NCI-H1092 treated with DMSO at 0.1 percent for 48 hours (cell line): ENCODE measurements at regions not wholly inside any gene's neighbourhood (a gene's known extent, or its start where the extent isn't known, plus 50 kb on each side); places are given as distances from the start of the nearest gene placed in this dataset.
"Not testable (repeated sequence)": the region's sequence is repeated elsewhere in the genome, so short reads cannot be mapped to it uniquely, and the experiment has no call there.

ENCODE experiments used
- DNase-seq: peaks from one replicate; lab custom pipeline; 2025; lab: John Stamatoyannopoulos, UW

DNA sequence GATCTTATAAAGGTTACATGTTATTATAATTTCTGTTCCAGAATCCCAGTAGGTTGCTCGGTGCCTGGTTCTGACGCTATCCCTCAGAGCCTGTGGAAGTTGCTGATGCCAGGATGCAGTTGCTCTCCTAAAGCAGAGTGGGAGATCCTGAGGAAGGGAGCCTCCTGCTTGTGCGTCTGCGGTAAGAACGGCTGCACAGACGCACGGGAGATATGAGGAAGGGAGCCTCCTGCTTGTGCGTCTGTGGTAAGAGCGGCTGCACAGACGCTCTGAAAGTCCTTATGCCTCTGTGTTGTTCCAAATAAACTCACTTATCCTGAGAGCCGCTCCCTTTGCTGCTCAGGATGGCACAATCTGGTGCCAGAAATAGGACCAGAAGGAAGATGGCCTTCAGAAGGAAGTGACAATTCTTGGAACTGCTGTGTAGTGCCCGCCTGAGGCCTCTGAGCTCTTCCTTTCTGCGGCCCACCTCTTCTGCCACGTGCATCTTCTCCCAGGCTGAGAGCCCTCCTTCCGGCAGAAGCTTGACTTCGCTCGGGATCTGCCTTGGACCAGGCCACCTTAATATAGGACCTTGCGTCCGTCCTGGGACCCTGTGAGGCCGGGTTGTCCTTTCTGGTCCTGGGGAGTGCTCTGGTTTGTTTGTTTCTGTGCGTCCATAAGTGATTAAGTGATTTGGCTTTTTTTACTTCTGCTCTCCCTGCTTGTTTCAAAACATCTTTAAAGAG lies 89.5 kb downstream of the RTP5 start:
- no peak for DNase-seq

DNA sequence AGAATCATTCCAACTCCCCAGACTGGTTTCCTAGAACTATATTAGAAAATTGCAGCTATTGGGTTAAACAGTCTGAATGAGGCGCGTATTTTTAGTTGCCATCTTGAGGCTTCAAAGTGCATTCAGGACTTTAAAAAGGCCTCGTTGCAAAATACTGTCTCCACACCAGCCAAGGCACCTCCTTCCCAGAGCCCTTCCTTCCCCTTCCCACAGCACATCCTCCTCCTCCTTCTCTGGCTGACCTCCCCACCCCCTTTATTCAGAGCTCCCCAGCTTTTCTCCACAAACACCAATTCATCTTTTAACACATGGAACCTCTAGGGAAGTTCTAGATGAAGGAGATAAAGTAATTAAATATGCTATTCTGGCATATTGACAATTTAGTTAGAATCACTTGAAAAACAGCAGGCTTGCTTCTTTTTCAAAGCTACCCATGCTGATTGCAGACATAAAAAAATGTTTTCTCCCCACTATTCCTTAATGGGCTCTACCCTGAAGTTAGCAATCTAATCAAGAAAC lies 90.3 kb downstream of the RTP5 start:
- DNase-seq: no peak

GRCh38 chr2:241961454-241961853 lies 91.9 kb downstream of the RTP5 start:
- no peak for DNase-seq

DNA sequence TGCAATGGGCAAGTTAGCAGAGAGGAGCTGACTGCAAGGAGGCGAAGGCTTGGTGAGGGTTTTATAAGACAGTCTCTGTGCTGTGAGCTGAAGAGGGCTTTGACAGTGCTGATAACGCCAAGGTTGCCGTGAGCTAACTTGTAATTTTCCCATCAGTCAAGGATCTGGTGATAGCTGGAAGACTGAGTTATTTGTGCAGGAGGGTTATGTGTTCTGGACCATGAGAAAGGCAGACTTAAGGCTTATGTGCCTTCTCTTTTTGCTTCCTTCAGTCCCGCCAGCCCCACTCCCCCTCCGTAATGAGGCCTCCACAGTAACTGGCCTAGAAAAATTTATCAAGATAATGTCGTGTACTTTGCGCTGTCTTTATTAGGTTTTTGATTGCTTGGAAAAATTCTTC lies 94.6 kb downstream of the RTP5 start:
- DNase-seq: no peak

DNA sequence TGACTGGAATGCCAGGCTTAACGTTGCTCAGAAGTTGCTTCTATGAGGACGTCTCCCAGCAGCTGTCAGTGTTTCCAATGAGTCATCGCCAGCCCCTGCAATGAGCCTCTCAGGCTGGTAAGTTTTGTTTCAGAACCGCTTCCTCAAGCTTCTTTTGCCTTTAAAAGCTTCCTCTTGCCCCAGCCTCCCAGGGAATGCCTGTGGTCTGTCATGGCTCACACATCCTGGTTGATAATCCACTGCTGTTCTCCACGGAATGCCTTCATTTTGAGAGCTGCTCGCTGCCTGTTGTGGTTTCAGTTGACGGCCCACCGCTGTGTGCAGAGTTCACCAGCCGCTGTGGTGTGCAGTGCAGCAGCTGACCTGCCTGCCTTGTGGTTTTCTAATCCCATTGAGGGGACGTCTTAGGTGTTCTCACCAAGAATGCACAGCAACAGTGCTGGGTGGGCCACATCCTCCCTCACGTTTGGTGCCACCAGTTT lies 96.4 kb downstream of the RTP5 start:
- no peak for DNase-seq

DNA sequence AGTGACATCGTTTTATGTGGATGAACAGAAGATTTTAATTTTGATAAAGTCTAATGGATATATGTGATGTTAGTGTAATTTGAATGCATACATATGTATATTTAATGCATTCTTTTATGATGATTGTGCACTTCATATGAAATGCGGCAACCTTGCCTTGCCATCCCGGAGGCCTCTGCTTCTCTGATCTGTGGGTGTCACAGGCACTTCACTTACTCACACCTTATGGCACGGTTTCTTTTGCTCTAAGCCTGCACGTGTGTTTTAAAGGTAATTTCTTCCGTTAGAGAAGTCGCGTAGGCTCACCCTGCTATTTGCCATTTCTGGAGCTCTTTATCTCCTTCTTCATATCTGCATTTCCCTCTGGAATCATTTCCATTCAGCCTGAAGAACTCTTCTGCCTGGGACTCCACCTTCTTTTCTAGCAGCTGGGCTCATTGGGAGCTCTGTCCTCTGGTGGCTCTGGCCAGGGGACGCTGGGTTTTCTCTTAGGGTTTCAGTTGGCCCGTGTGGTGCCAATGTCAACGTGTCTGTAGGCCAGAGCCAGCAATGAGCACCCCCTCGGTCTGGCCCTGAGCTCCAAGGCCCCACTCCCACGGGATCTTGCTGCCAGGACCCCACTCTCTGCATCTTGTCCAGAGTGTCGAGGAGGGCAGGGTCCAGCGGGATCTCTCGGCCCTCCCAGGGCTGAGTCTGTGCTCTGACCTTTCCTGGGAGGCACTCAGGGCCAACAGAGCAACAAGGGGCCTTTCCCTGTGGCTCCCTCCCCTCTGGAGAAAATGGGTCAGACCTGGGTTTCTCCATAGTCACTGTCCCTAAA lies 97.3 kb downstream of the RTP5 start:
- no peak for DNase-seq

- DNase-seq: no peak
Observed at GRCh38 chr2:241967467-241968144, 98.1 kb downstream of the RTP5 start.

DNA sequence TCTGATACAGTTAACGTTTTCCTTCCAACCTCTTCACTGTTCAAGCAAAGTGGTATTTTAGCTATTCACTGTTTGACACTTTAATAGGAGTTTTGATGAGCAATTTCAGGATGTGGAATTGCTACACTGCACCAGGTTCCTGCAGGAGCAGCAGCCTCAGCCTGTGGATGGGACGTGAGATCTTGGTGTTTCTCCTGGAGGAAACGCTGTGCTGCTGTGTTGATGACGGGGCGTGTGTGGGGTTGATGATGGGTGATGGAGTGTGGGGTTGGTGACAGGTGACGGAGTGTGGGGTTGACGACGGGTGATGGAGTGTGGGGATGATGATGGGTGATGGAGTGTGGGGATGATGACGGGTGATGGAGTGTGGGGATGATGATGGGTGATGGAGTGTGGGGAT lies 98.9 kb downstream of the RTP5 start:
- no peak for DNase-seq

- not testable (repeated sequence) for DNase-seq
Observed at GRCh38 chr2:241969182-241969581, 99.7 kb downstream of the RTP5 start.

GRCh38 chr2:241970716-241971115 lies 101.2 kb downstream of the RTP5 start:
- DNase-seq: no peak

GRCh38 chr2:241974096-241974495 lies 104.6 kb downstream of the RTP5 start:
- DNase-seq: no peak

DNA sequence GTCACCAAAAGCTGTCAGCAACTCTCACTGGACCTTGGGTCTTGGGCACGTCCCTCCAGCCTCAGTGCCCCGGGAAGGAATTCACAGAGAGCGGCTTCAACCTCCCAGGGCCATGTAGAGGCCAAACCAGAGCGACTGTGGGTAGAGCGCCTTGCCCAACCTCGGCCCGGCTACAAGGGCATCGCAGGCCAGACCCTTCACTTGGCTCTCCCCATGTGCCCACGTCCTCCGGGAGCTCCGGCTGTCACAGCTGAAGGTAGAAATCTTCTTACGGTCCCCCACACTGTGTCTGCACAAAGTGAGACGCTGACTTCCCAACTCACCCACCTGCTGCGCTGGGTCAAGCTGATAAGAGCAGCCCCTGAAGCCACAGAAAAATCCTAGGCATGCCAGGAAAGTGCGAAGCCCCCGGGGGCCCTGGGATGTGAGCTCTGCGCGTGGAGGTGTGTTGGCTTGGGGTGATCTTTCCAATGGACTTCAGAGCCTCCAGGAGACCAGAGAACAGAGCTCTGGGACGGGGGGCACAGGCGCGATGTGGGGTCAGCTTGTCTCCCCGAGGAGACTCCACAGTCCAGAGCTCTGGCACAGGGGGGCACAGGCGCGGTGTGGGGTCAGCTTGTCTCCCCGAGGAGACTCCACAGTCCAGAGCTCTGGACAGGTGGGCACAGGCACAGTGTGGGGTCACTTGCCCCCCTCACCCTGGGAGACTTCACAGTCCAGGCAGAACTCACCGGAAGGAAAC lies 105.5 kb downstream of the RTP5 start:
- DNase-seq: no peak

DNA sequence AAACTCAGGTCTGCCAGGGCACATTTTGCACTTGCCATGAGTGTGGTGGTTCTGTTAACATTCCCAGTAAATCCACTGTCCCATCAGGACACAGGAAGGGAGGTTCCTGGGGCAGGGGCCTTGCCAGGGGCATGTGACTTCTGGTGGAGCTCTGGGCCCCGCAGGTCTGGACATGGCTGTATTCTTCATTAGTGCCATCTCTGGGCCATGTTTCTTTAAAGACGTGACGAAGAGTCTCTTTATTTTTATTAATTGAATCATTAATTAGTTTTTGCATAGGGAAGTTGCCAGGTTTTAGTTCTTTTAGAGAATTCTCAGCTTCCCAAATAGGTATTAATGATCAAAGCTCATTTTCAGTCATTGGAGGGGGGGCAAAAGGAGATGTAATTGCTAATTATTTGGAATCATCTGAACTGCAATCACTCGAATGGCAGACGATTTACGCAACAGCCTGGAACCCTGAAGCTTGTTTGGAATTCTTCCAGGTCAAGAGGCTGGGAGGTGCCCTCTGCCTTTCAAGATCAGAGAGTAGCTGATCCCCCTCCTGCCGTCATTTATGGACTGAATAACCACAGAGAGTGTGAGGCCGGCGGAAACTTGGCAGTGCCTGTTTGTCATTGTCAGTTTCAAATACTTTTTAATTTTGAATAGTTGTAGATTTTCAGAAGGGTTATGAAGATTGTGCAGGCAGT lies 106.2 kb downstream of the RTP5 start:
- no peak for DNase-seq

DNA sequence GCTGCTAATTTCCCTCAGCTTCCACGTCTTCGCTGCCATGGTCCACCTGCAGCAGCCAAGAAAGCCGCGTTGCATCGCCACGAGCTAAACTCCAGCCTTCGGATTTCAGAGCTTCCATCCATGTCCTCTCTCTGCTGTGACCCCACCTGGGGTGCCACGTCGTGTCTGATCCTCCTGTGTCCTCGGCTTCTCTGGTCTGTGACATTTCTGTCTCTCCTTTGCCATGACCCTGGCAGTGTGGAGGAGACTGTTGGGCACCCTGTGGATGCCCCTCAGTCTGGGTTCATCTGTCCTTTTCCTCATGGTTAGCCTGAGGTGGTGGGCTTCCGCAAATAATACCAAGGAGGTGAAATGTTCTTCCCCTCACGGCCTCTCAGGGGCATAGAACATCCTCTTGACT lies 106.8 kb downstream of the RTP5 start:
- no peak for DNase-seq

DNA sequence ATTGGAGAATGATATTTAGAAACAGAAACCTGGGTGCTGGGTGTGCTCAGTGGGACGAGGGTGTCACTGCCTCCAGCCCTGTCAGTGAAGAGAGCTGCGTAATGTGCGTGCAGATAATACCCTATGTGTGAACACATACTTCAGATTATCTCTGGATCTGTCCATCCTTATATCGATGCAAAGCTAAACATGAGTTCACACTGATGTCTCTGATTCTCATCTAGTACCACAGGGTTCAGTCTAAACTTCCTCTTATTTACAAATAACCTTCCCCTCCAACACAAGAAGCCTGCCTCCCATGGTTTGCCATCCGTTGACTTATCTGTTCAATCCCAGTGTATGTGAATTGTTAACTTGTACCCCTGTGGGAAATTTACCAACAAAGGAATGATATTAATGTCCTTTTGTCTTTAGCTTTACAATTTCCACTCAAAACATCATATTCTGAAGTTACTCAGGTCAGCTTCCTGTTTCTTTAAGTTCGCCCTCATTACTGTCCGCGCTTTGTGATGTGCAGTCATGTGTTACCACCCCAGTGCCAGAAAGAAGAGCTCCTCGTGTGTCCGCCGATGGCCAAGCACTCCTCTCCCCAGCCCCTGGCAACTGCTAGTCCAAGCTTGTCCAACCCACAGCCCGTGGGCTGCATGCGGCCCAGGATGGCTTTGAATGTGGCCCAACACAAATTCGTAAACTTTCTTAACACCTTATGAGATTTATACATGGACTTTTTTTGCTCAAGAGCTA lies 108.2 kb downstream of the RTP5 start:
- DNase-seq: no peak

DNA sequence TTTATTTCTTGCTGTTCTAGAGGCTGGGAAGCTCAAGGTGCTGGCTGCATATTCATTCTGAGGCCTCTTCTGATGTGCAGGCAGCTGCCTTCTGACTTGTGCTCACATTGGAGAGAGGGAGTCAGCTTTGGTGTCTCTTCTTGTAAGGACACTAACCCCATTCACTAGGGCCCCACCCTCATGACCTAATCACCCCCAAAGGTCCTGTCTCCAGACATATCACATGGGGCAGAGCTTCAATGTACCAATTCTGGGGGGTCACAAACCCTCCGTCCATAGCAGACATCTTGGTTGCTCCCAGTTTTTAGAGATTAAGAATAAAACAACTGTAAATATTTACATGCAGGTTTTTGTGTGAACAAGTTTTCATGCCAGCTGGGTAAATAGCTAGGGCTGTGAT lies 109.1 kb downstream of the RTP5 start:
- DNase-seq: no peak

- DNase-seq: no peak
Observed at GRCh38 chr2:241980193-241980592, 110.7 kb downstream of the RTP5 start.

GRCh38 chr2:241981076-241981700 lies 111.7 kb downstream of the RTP5 start:
- DNase-seq: no peak

DNA sequence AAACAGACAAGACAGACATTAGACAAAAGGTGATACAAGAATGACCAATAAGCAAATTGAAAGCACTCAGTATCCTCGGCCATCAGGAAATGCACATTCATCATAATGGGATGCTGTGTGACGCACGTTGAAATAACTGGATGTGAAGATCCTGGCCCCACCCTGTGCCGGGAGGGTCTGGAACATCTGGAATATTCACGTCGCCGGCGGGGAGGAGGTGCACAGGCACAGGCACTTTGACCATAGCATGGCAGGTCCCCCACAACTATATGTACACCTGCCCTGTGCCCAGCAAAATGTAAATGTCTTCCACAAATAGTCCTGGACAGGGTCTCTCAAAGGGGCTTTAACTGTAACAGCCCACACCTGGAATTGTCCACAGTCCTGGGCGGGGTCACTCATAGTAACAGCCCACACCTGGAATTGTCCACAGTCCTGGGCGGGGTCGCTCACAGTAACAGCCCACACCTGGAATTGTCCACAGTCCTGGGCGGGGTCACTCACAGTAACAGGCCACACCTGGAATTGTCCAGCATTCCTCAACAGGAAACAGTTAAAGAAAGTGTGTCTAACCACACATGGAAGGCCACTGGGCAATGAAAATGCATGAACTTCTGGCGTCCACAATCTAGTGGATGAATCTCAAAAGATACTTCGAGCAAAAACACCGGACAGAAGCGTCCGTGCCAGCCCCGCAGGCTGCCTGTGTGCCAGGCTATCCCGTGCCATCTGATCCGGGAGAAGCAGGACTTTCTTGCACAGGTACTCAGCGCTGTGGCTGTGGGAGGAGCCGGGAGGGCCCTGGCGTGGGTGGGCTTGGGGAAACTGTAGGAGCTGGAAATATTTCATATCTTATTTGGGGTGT lies 113.4 kb downstream of the RTP5 start:
- no peak for DNase-seq
